DMS53 treated with DMSO at 0.1 percent for 48 hours (cell line): ENCODE measurements at regions not wholly inside any gene's neighbourhood (a gene's known extent, or its start where the extent isn't known, plus 50 kb on each side); places are given as distances from the start of the nearest gene placed in this dataset.
A peak's percentile ranks its signal among the peaks of the same experiment; 100 is the strongest.

Experiments
- DNase-seq: peaks from one replicate; lab custom pipeline; 2025; ENCODE audit not compliant: unreplicated experiment; lab: John Stamatoyannopoulos, UW

DNA sequence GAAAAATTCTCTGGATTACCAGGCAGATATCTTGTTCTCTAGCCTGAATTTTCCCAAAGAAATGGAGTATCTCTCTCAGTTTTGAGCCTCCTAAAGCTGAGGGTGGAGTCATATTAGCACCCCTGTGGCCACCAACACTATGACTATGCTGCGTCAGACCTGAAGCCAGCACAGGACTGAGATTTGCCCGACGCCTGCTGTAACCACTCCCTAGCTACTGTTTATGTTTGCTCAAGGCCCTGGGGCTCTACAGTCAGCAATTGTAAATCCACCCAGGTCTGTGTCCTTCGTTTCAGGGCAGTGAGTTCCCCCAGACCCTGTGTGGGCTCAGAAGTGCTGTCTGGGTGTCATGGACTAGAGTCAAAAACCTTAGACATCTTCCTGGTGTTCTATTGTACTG is 61.4 kb downstream of the ZXDA start:
- no peak for DNase-seq

DNA sequence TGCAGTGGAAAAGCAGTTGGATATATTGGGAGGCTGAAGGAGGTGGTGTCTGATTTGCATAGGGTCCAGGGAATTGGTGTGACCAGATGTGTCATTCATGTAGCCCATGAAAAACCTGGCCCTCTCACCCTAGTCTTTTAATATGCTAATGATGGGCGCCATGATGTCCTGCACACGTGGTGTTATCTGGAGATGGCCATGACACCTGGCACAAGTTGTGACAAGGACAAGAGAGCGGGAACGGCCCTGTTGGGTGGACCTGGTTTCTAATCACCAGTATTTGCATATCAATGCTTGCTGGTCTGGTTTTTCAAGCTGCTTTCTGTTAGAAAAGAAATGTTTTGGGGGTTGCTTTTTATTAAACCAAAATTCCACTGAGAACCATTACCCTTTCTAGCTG is 87.4 kb downstream of the ZXDA start:
- no peak for DNase-seq

DNA sequence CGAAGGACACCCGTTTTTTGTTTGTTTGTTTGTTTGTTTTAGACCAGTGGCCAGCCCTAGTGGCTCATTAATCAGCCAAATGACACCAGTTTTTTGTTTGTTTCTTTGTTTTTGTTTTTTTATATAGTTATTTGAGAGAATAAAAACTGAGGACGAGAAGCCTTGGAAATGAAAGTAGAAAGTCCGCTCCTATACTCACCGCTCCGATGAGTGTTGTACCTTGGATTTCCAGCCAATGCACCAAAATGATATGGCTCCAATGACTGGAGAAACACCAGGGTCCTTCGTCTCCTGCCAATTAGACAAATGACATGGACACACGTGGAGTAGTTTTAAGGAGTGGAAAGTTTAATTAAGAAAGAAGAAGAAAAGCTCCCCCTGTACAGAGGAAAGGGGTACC is 87.9 kb downstream of the ZXDA start:
- DNase-seq: no peak

DNA sequence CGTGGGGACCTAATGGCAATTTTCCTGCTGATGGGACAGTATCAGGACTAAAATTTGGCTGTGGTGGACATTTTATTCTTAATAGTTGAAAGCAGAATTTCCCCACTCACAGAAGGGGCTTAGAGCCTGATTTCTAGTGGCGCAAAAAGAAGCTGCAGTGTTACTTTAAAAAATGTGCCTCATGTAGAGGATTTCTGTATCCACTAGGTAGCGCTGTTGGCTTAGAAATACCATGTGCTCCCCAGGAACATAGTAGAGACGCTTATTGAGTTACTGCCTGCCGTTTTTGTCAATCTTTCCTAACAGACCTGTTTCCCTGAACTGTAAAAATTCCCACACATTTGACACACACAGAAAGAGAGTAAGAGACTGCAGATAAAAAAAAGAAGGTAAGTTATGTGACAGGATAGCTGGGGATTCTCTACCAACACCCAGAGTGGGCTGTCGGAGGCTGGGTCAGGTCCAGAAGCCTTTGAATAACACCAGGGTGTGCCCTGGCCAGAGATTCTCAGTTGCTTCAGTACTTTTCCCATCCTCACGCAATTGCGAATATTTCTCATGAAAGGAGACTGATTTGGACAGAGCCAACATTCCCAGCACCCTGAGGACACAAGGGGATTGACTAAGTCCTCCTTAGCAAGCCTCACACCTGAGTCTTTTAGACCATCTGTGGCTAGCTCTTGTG is 88.4 kb downstream of the ZXDA start:
- DNase-seq: peak; percentile 58

DNA sequence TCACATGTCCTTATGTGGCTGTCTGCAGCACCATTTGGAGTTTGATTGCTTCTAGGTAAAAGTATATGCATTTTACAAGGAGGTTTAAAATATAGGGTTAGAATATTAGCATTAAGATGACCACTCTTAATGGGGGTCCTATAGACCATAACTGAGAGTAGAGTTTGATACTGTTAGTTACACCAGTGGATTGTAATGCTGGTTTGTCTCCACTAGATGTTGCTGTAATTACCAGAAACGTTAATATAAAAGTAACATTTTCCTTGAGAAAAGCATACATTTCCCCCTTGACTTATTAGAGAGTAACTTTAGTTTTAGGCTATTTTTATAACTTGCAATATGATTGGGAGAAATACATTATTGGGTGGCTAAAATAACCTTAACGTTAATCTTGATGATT is 93.0 kb downstream of the ZXDA start:
- no peak for DNase-seq

DNA sequence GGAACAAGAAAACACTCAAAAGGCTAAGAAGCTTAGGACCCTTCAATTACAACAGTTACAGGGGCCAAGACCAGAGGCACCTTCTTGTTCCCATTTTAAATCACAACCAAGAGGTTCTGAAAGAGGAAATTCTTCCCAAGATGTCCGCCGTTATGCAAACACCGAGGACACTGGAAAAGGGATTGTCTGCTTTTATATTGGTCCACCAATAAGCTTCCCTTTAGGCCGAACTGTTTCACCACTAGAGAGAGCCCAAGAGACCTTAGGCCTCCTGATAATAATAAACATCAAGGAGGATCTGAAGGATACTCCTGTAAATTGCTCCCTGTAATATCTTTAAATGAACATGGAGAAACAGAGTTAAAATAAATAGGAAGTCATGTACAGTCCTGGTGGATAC is 92.6 kb upstream of the NLRP2B start:
- DNase-seq: no peak

DNA sequence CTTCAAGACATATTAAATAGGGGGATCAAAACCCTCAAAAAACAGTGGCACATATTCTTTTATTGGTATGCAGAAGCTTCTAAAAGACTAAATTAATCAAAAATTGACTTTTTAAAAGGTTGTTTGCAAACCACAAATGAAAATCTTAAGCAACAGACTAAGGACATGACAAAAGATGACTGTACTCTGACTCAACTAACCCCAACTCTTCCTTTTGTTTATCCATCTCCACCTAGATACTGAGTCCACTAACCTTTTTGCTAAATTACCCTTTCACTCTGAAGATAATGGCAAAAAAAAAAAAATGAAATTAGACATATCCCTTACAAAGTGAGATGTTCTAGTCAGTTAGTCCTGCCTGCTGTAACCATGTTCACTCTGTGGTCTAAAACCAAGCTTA is 91.6 kb upstream of the NLRP2B start:
- no peak for DNase-seq

DNA sequence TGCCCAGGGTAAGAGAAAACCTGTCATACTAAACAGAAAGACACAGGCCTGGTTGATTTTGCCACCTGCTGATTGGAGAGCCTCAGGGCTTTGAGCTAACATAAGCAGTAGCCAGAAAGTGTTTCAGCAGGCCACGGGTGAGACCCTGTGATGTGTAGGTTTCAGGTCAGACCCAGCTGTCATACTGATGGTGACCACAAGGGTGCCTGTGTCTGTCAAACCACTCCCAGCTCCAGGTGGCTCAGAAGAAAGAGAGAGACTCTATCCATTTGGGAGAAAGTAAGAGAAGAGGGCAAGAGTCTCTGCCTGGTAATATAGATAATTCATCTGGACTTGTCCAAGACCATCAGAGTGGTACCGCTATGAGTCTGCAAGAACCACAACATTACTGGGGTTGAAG is 72.8 kb upstream of the NLRP2B start:
- no peak for DNase-seq

DNA sequence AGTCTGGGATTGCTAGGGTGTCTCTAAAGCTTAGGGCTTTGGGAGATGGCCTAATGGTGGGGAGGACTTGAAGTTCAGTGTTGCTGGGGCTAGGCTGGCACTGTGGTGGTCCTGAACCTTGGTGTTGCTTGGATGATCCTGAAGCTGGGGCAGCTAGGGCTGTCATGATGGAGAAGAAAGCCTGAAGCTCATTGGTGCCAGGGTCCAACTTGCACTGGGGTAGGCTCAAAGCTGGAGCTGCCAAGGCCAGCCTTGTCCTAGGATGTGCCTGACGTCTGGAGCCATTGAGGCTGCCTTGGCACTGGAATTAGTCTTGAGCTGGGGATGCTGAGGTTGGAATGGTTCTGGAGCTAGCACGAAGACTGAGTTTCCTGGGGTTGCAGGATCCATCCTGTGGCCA is 61.0 kb upstream of the NLRP2B start:
- no peak for DNase-seq

DNA sequence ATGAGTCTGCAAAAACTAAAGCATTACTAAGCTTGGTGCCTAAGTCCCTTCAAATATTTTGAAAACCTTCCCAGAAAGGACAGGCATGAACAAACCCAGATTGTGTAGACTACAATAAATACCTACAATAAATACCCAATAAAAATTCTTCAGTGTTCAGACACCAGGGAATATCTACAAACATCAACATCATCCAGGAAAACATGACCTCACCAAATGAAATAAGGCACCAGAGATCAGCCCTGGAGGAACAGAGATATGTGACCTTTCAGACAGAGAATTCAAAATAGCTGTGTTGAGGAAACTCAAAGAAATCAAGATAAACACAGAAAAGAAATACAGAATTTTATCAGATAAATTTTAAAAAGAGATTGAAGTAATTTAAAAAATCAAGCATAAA is 57.8 kb upstream of the NLRP2B start:
- no peak for DNase-seq
